ENCODE measurements at regions not wholly inside any gene's neighbourhood (a gene's known extent, or its start where the extent isn't known, plus 50 kb on each side); places are given as distances from the start of the nearest gene placed in this dataset.

DNA sequence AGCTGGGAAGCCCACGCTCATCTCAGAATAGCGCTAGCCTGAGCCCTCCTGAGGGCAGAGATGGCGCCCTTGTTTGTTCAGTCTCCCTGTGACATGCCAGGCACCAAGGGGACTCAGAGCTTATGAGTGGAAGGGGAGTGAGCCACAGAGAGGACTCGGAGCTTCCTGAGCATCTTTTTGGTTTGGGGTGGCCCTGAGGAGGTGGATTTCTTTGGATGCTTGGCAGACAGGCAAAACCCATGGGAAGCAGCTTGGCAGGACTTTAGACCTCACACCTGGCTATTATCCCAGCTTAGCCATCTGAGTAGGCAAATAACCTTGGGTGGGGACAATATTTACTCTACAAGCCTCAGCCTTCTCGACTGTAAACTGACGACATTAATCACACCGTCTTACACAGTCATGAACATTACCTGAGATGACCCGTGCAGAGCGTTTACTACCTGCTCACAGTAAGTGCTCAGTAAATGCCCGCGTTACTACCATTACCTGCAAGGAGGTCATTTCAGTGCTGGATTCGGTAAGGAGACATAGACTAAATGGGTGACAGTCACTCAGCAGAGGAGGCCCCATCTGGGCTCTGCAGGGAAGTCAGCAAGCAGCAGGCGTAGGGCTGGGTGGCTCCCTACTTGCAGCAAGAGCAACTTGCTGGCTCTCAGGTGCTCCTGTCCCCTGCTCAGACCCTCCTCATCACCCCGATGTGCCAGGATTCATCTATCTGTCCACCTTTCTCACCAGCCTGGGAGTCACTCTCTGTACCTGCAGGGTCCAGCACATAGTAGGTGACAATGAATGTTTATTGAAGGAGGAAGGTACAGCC, 54.9 kb downstream of the KLHDC7A start:
- Mint-ChIP-seq H3K27ac (ENCODE audit: unreplicated experiment) (no peak overlapping the region), H3K27me3 (ENCODE audit: low read depth) (peaks cover 42% of the 10 kb centered on the region), H3K9me3 (ENCODE audit: low read depth) (no peaks in the 10 kb centered on the region), H3K4me3 (ENCODE audit: unreplicated experiment) (no peak overlapping the region), H3K4me1 (ENCODE audit: low read depth) (no peaks in the 10 kb centered on the region), H3K36me3 (ENCODE audit: low read depth) (no peaks in the 10 kb centered on the region)
- TF ChIP-seq, protein P1, sequence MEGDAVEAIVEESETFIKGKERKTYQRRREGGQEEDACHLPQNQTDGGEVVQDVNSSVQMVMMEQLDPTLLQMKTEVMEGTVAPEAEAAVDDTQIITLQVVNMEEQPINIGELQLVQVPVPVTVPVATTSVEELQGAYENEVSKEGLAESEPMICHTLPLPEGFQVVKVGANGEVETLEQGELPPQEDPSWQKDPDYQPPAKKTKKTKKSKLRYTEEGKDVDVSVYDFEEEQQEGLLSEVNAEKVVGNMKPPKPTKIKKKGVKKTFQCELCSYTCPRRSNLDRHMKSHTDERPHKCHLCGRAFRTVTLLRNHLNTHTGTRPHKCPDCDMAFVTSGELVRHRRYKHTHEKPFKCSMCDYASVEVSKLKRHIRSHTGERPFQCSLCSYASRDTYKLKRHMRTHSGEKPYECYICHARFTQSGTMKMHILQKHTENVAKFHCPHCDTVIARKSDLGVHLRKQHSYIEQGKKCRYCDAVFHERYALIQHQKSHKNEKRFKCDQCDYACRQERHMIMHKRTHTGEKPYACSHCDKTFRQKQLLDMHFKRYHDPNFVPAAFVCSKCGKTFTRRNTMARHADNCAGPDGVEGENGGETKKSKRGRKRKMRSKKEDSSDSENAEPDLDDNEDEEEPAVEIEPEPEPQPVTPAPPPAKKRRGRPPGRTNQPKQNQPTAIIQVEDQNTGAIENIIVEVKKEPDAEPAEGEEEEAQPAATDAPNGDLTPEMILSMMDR (IDR thresholded peaks at IDR 0.05) = no peak
- DNase-seq (ENCODE audit: low spot score) = no peak

DNA sequence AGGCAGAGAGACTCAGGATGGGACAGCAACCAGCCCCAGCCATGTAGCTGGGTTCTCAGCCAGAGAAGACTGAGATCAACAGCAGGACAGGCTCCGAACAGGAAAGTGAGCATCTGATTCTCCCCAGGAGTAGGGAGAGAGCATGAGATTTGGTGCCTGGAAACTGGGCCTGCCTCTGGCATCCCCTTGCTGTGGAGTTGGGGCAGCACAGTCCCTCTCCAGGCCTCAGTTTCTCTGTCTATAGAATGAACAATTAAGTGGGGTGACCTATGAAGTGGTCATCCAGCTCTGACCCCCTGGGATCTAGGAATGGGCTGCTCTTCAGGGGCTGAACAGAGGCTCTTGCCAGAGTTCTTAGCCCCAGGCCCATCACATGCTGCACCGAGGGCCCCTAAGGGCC, 55.6 kb downstream of the KLHDC7A start:
- H3K27me3 Mint-ChIP-seq (ENCODE audit: low read depth) = peaks cover 42% of the 10 kb centered on the region
- TF ChIP-seq, protein P1 (IDR thresholded peaks at IDR 0.05) = no peak

DNA sequence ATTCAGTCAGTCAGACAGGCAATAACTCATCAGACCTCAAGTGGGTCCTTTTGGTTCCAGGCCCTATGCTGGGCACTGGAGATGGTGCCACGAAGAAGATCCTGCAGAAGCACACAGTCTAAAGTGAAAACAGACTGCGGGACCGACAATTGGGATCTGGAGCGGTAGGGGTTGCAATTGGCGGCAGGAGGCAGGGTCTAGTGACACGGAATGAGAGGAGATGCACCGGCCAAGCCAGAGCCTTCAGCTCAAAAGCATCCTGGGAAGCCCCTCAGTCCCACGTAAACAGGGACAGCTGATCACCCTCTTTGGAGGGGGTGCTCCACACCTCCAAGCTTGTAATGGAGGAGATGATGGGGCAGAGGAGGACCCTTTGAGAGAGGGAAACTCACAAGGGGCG, 56.2 kb downstream of the KLHDC7A start:
- TF ChIP-seq, protein P1 (IDR thresholded peaks at IDR 0.05) = no peak
- Mint-ChIP-seq H3K4me1 (ENCODE audit: low read depth) (no peaks in the 10 kb centered on the region), H3K4me3 (ENCODE audit: unreplicated experiment) (no peak overlapping the region), H3K27me3 (ENCODE audit: low read depth) (peaks cover 41% of the 10 kb centered on the region), H3K9me3 (ENCODE audit: low read depth) (no peaks in the 10 kb centered on the region), H3K36me3 (ENCODE audit: low read depth) (no peaks in the 10 kb centered on the region), H3K27ac (ENCODE audit: unreplicated experiment) (no peak overlapping the region)
- DNase-seq (ENCODE audit: low spot score) = no peak

More for the DNA sequence above, 55.6 kb downstream of the KLHDC7A start:
- H3K36me3 Mint-ChIP-seq (ENCODE audit: low read depth) = no peaks in the 10 kb centered on the region
- H3K9me3 Mint-ChIP-seq (ENCODE audit: low read depth) = no peaks in the 10 kb centered on the region
- H3K27ac Mint-ChIP-seq (ENCODE audit: unreplicated experiment) = no peak overlapping the region
- H3K4me1 Mint-ChIP-seq (ENCODE audit: low read depth) = no peaks in the 10 kb centered on the region
- DNase-seq (ENCODE audit: low spot score) = no peak
- no peak overlapping the region for H3K4me3 Mint-ChIP-seq (ENCODE audit: unreplicated experiment)

DNA sequence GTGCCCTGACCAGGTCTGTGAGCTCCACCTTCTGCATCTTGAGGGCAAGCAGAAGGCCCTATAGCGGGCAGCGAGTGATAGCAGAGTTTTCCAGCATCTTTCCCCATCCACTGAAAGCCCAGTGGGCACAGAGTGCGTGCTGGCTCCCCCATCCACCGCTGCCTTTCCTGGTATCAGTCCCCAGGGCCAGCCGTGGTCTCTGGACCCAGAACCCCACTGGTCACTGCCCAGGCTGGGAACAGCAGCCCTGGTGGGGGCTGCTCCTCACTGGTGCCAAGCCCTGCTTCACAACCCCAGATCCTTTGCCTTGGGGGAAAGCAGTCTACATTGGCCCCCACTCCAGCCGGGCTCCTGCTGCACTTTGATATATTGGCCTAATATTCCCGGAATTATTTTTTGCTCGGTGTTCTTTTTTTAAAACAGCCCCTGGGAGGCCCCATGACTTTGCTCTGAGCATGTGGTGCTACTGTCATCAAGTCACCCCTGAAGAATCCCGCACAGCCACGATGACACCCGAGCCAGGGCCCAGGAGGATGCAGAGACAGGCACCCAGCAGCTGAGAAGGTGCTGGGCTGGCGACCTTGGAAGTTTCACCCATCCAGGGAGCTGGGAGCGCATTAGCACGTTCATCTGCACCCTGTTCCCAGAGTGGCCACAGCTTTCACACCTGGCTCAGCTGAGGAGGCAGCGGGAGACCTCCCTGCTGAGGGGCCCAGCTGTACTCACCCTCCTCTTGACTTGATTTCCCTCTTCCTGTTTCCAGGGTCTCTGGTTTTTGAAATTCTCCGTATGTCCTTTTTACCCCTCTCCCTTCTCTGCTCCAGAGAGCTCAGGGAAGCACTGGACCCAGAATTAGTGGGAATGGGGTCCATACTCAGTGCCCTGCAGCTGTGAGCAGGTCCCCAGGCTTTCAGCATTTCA, 56.9 kb downstream of the KLHDC7A start:
- DNase-seq (ENCODE audit: low spot score) = no peak
- H3K27ac Mint-ChIP-seq (ENCODE audit: unreplicated experiment) = no peak overlapping the region
- peaks cover 47% of the 10 kb centered on the region for H3K27me3 Mint-ChIP-seq (ENCODE audit: low read depth)
- H3K36me3 Mint-ChIP-seq (ENCODE audit: low read depth) = no peaks in the 10 kb centered on the region
- H3K4me1 Mint-ChIP-seq (ENCODE audit: low read depth) = no peaks in the 10 kb centered on the region
- H3K9me3 Mint-ChIP-seq (ENCODE audit: low read depth) = no peaks in the 10 kb centered on the region
- TF ChIP-seq, protein P1 (IDR thresholded peaks at IDR 0.05) = no peak
- no peak overlapping the region for H3K4me3 Mint-ChIP-seq (ENCODE audit: unreplicated experiment)

DNA sequence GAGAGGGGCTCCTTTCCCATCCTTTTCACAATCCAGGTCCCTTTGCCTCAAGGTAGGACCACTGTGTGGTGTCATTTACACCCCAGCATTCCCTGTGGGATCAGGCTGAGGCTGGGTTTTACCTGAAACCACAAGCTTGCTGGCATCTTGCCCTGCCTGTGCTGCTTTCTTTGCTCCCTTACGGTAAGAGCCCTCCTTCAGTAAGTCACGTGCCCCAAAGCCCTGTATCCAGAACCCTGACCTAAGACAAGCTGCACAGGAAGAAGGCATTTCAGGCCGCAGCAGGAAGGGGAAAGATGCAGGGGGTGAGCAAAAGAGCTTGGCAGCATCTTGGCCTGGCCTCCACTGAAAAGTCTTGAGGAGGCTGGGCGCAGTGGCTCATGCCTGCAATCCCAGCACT, 58.4 kb downstream of the KLHDC7A start:
- H3K27me3 Mint-ChIP-seq (ENCODE audit: low read depth) = peaks cover 48% of the 10 kb centered on the region
- TF ChIP-seq, protein P1 (IDR thresholded peaks at IDR 0.05) = no peak
- no peak for DNase-seq (ENCODE audit: low spot score)
- H3K27ac Mint-ChIP-seq (ENCODE audit: unreplicated experiment) = no peak overlapping the region
- no peak overlapping the region for H3K4me3 Mint-ChIP-seq (ENCODE audit: unreplicated experiment)
- H3K4me1 Mint-ChIP-seq (ENCODE audit: low read depth) = no peaks in the 10 kb centered on the region
- H3K36me3 Mint-ChIP-seq (ENCODE audit: low read depth) = peaks cover 4% of the 10 kb centered on the region
- peaks cover 6% of the 10 kb centered on the region for H3K9me3 Mint-ChIP-seq (ENCODE audit: low read depth)

Data from chondrocyte (in vitro differentiated cells).